GM21717 (cell line): ENCODE measurements at regions not wholly inside any gene's neighbourhood (a gene's known extent, or its start where the extent isn't known, plus 50 kb on each side); places are given as distances from the start of the nearest gene placed in this dataset.

ENCODE experiments used
- ATAC-seq: cut with Tn5 transposase; IDR thresholded peaks from one replicate; pipeline ENCODE4 v1.9.1; 2021; ENCODE audit warnings: mild to moderate bottlenecking, moderate library complexity; ENCODE audit not compliant: unreplicated experiment

- no peak for ATAC-seq
Measured at GRCh38 chr16:72523087-72523486, 351.1 kb upstream of the PMFBP1 start.

GRCh38 chr16:72517154-72517553, 345.2 kb upstream of the PMFBP1 start:
- ATAC-seq: no peak

GRCh38 chr16:72511171-72511570, 339.2 kb upstream of the PMFBP1 start:
- ATAC-seq: no peak

- ATAC-seq: no peak
Measured at GRCh38 chr16:72508191-72508590, 336.2 kb upstream of the PMFBP1 start.

GRCh38 chr16:72502594-72503005, 330.6 kb upstream of the PMFBP1 start:
- no peak for ATAC-seq

- ATAC-seq: peak; percentile 75
Measured at GRCh38 chr16:72501739-72502593, 330.0 kb upstream of the PMFBP1 start.

GRCh38 chr16:72500545-72500944, 328.6 kb upstream of the PMFBP1 start:
- no peak for ATAC-seq

GRCh38 chr16:72493716-72494415, 321.9 kb upstream of the PMFBP1 start:
- ATAC-seq: no peak

GRCh38 chr16:72487283-72487682, 315.3 kb upstream of the PMFBP1 start:
- no peak for ATAC-seq

GRCh38 chr16:72482695-72483094, 310.7 kb upstream of the PMFBP1 start:
- no peak for ATAC-seq

GRCh38 chr16:72481419-72481818, 309.5 kb upstream of the PMFBP1 start:
- ATAC-seq: no peak

- ATAC-seq: no peak
Measured at GRCh38 chr16:72480911-72481310, 309.0 kb upstream of the PMFBP1 start.

GRCh38 chr16:72475688-72476087, 303.7 kb upstream of the PMFBP1 start:
- no peak for ATAC-seq

GRCh38 chr16:72474501-72475123, 302.7 kb upstream of the PMFBP1 start:
- ATAC-seq: no peak

GRCh38 chr16:72473631-72474030, 301.7 kb upstream of the PMFBP1 start:
- no peak for ATAC-seq

- no peak for ATAC-seq
Measured at GRCh38 chr16:72471317-72471924, 299.5 kb upstream of the PMFBP1 start.

GRCh38 chr16:72470541-72470940, 298.6 kb upstream of the PMFBP1 start:
- ATAC-seq: no peak

- no peak for ATAC-seq
Measured at GRCh38 chr16:72469932-72470331, 298.0 kb upstream of the PMFBP1 start.

GRCh38 chr16:72468582-72468981, 296.6 kb upstream of the PMFBP1 start:
- ATAC-seq: no peak

- ATAC-seq: no peak
Measured at GRCh38 chr16:72467157-72467759, 295.3 kb upstream of the PMFBP1 start.
